Tibial artery (tissue), 4 donors: ENCODE measurements at regions not wholly inside any gene's neighbourhood (a gene's known extent, or its start where the extent isn't known, plus 50 kb on each side); places are given as distances from the start of the nearest gene placed in this dataset.

Source experiments
- DNase-seq, 2 donors: peaks; one replicate each; pipeline ENCODE4 v3.0.0-alpha.2; 2019
- H3K27ac ChIP-seq, 2 donors: fragments of 200-600 bp; sonication (generic) in 1 of 2; 1 replicate in 1 of 2; 2 replicates in 1 of 2; pipeline ENCODE4 v1.5.1; 2018 to 2019; ENCODE audit warnings: mild to moderate bottlenecking in 1 of 2
- H3K27me3 ChIP-seq, 2 donors: fragments of 200-600 bp; sonication (generic) in 1 of 2; one replicate each; pipeline versions ENCODE4 v1.5.1 to v1.6.0; 2016 to 2019
- H3K36me3 ChIP-seq, 3 donors: fragments of 200-600 bp; sonication (generic) in 2 of 3; one replicate each; pipeline ENCODE4 v1.5.1; 2016 to 2019; ENCODE audit warnings: mild to moderate bottlenecking in 2 of 3
- H3K4me1 ChIP-seq, 4 donors: fragments of 200-600 bp; sonication (generic) in 2 of 4; 1 replicate in 3 of 4; 2 replicates in 1 of 4; pipeline ENCODE4 v1.5.1; 2016 to 2019
- H3K4me3 ChIP-seq, 2 donors: fragments of 200-600 bp; sonication (generic) in 1 of 2; 1 replicate in 1 of 2; 2 replicates in 1 of 2; pipeline ENCODE4 v1.5.1; 2018 to 2019; ENCODE audit warnings: mild to moderate bottlenecking in 2 of 2
- H3K9me3 ChIP-seq, 3 donors: fragments of 200-600 bp; sonication (generic) in 1 of 3; one replicate each; pipeline ENCODE4 v1.5.1; 2016 to 2019
- CTCF ChIP-seq, 2 experiments: fragments of 200-600 bp in 1 of 2; fragments of 450-650 bp in 1 of 2; IDR thresholded peaks; one replicate each; pipeline ENCODE4 v1.5.1; 2017 to 2019; ENCODE audit warnings: antibody characterized with exemption in 2 of 2, mild to moderate bottlenecking in 1 of 2, moderate library complexity in 1 of 2
- intact Hi-C: fragments of 100-400 bp; cut with DNase I; formaldehyde crosslinking; loops from one replicate; pipeline ENCODE4 v1.15.0; 2023; ENCODE audit warnings: low total_unique reads

GRCh38 chr2:45267062-45267792 is 258.0 kb upstream of the SIX2 start:
- intact Hi-C loops: no loop called here
- H3K36me3 ChIP-seq: no peaks in the 10 kb centered on the region
- H3K9me3 ChIP-seq: no peaks in the 10 kb centered on the region
- H3K27ac ChIP-seq: no peak overlapping the region
- TF ChIP-seq CTCF (IDR thresholded peaks at IDR 0.05): no peak
- DNase-seq: no peak
- no peaks in the 10 kb centered on the region for H3K4me1 ChIP-seq
- H3K27me3 ChIP-seq: no peaks in the 10 kb centered on the region
- no peak overlapping the region for H3K4me3 ChIP-seq

GRCh38 chr2:45265336-45265735 is 256.1 kb upstream of the SIX2 start:
- Histone ChIP-seq H3K27ac (no peak overlapping the region), H3K36me3 (no peaks in the 10 kb centered on the region), H3K4me1 (no peaks in the 10 kb centered on the region), H3K9me3 (no peaks in the 10 kb centered on the region), H3K27me3 (no peaks in the 10 kb centered on the region), H3K4me3 (no peak overlapping the region)
- TF ChIP-seq CTCF (IDR thresholded peaks at IDR 0.05): no peak
- intact Hi-C loops: no loop called here
- no peak for DNase-seq

DNA sequence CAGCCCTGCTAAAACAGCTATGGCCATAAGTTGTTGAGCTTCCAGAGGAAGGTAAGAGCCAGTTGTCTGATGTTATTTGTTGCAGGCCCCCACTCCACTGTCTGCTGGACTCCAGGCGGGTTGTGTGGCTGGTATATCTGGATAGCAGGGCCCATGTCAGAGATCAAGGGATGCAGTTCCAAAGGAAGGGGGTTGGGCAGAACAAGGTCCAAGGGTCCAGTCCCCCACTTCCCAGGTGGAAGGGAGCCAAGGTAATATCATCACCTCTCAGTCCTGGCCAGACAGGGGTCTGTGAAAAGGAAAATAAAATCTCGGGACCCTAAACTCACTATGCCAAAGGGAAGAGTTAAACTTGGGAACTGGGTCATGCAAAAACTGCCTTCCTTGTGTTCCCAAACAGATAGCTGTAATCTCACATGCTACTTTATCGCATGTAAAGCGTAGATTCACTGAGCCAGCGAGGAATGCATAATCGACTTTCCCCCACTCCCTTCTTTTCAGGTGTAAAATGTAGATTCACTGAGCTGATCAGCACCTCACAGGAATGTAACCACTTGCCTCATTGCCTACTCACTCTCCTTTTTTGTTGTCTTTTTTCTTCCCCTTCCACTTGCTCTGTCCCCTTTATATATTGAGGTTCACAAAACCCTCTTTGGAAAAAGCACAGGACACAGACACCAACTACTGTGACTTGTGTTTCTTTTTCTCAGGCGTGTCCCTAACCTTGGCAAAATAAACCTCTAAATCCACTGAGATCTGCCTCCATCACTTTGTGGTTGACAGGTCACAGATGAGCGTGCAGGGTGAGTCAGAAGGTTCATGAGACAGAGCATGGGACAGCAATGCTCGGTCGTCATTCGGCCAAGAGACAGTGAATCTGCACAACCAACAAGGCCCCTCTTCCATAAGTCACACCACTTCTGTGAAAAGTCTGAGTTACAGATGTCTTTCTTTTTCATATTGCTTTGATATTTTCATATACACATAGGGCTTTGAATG is 255.3 kb upstream of the SIX2 start:
- Histone ChIP-seq H3K4me3 (no peak overlapping the region), H3K27me3 (no peaks in the 10 kb centered on the region), H3K36me3 (no peaks in the 10 kb centered on the region), H3K9me3 (no peaks in the 10 kb centered on the region), H3K4me1 (peaks cover 0 to 6% (median 3%) of the 10 kb centered on the region in 4 donors), H3K27ac (no peak overlapping the region)
- intact Hi-C loops: no loop called here
- DNase-seq: no peak
- no peak for TF ChIP-seq CTCF (IDR thresholded peaks at IDR 0.05)

- no peak for TF ChIP-seq CTCF (IDR thresholded peaks at IDR 0.05)
- Histone ChIP-seq H3K4me1 (peaks cover 0 to 20% (median 13%) of the 10 kb centered on the region in 4 donors), H3K9me3 (no peaks in the 10 kb centered on the region), H3K36me3 (no peaks in the 10 kb centered on the region), H3K27ac (no peak overlapping the region), H3K27me3 (no peaks in the 10 kb centered on the region), H3K4me3 (no peak overlapping the region)
- intact Hi-C loops: no loop called here
- DNase-seq: no peak
Measured at GRCh38 chr2:45263147-45263546, 253.9 kb upstream of the SIX2 start.

DNA sequence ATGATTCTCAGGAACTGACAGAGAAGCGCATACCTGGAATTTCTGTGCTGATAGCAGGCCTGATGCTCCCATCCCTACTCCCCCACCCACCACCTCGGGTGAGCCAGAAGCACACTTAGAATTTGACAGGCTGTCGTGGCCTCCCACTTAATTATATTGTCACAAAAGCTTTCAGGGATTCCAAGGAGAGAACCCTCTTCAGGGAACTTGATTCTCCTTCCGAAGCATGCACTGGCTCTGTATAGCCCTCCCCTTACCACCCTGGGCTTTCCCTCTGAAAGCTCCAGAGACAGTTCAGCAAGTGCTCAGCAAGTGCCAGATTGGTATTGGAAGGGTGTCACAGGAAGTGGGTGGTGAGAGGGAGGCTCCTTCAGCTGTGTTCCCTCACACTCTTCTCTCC is 252.5 kb upstream of the SIX2 start:
- Histone ChIP-seq H3K36me3 (no peaks in the 10 kb centered on the region), H3K27ac (no peak overlapping the region), H3K4me3 (no peak overlapping the region), H3K27me3 (no peaks in the 10 kb centered on the region), H3K9me3 (no peaks in the 10 kb centered on the region), H3K4me1 (peaks cover 0 to 34% (median 23%) of the 10 kb centered on the region in 4 donors)
- TF ChIP-seq CTCF (IDR thresholded peaks at IDR 0.05): no peak
- intact Hi-C loops: no loop called here
- DNase-seq: no peak
